ENCODE measurements at regions not wholly inside any gene's neighbourhood (a gene's known extent, or its start where the extent isn't known, plus 50 kb on each side); places are given as distances from the start of the nearest gene placed in this dataset.

DNA sequence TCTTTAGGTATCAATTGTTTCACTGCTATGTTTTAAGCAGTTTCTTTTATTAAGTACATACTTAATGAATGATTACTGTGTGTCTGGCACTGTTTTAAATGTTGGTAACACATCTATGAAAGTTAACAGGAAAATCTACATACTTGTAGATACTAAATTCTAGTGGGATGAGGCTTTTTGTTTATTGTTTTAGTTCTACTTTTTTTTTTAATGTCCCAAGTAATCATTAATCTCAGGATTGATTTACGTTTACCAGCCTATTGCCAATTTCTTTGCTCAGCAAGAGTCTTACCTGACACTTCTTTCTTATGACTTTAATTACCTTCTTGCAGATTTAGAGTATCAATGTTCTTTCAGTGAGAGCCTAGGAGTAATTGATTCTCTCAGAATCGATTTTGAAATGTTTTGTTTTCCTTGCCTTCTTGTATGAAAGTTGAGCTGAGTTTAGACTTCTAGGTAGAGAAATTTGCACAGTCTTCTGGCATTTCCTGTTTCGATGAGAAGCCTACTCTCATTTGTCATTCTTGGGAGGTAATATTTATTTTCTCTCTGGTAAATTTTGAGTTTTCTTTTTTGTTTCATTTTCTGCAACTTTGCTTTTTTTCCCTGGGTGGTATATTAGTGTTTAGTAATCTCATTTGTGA, 235.2 kb upstream of the ANKRD50 start:
- BruUV-seq (replicated peaks), result no TSS peak
- H3K9me3 ChIP-seq (ENCODE audit: insufficient read depth, low read depth), result peaks cover 3% of the 10 kb centered on the region
- no peak overlapping the region for H3K27ac ChIP-seq
- no peak for DNase-seq
- H3K36me3 ChIP-seq (ENCODE audit: low read depth), result no peaks in the 10 kb centered on the region
- intact Hi-C loops (cut with micrococcal nuclease; ENCODE audit: unreplicated experiment), result loop anchor here (10.0 kb wide), 1 partner anchor 147 kb away; no protein-coding TSS in a partner anchor
- H2AFZ ChIP-seq, result peak overlapping the region; percentile 5; the same call in 1 of the 2 replicates
- CTCF ChIA-PET, result no interaction called here
- no peak overlapping the region for H3K4me2 ChIP-seq
- peaks cover 10% of the 10 kb centered on the region; the same call in 1 of the 2 replicates for H3K4me1 ChIP-seq (replicated peaks; ENCODE audit: insufficient read depth)
- H3K79me2 ChIP-seq (ENCODE audit: low read depth), result no peaks in the 10 kb centered on the region
- POLR2A ChIA-PET (ENCODE audit: unreplicated experiment), result interaction anchor here (0.7 kb wide), 1 partner anchor 75 kb away, joined by 3 read pairs; no protein-coding TSS in a partner anchor
- H3F3A ChIP-seq (ENCODE audit: insufficient read depth, low read depth), result no peaks in the 10 kb centered on the region
- H3K9me2 ChIP-seq (ENCODE audit: insufficient read depth), result no peaks in the 10 kb centered on the region
- H3K27me3 ChIP-seq (ENCODE audit: insufficient read depth, low read depth), result no peaks in the 10 kb centered on the region
- no peak overlapping the region for H3K4me3 ChIP-seq
- TF ChIP-seq CTCF (conservative IDR thresholded peaks at IDR 0.05) (no peak), EZH2 (IDR thresholded peaks at IDR 0.05; ENCODE audit: low read depth) (no peak)
- H4K20me1 ChIP-seq (ENCODE audit: insufficient read depth), result no peaks in the 10 kb centered on the region

- Histone ChIP-seq H3K79me2 (ENCODE audit: low read depth) (no peaks in the 10 kb centered on the region), H4K20me1 (ENCODE audit: insufficient read depth) (no peaks in the 10 kb centered on the region), H3K4me3 (no peak overlapping the region), H2AFZ (peak overlapping the region; percentile 41; the same call in 1 of the 2 replicates), H3K36me3 (ENCODE audit: low read depth) (no peaks in the 10 kb centered on the region), H3F3A (ENCODE audit: insufficient read depth, low read depth) (no peaks in the 10 kb centered on the region), H3K4me1 (replicated peaks; ENCODE audit: insufficient read depth) (peaks cover 14% of the 10 kb centered on the region; the same call in 1 of the 2 replicates), H3K27ac (no peak overlapping the region), H3K27me3 (ENCODE audit: insufficient read depth, low read depth) (no peaks in the 10 kb centered on the region), H3K9me2 (ENCODE audit: insufficient read depth) (no peaks in the 10 kb centered on the region), H3K4me2 (no peak overlapping the region), H3K9me3 (ENCODE audit: insufficient read depth, low read depth) (peaks cover 10% of the 10 kb centered on the region)
- TF ChIP-seq EZH2 (IDR thresholded peaks at IDR 0.05; ENCODE audit: low read depth) (no peak), CTCF (conservative IDR thresholded peaks at IDR 0.05) (no peak)
- DNase-seq, result no peak
- intact Hi-C loops (cut with micrococcal nuclease; ENCODE audit: unreplicated experiment), result loop anchor here (10.0 kb wide), 1 partner anchor 148 kb away; no protein-coding TSS in a partner anchor
- POLR2A ChIA-PET (ENCODE audit: unreplicated experiment), result no interaction called here
- BruUV-seq (replicated peaks), result no TSS peak
- CTCF ChIA-PET, result no interaction called here
These were observed 234.2 kb upstream of the ANKRD50 start for GRCh38 chr4:124946696-124947095.

GRCh38 chr4:124945422-124945821, 232.9 kb upstream of the ANKRD50 start:
- Histone ChIP-seq H2AFZ (no peak overlapping the region), H4K20me1 (ENCODE audit: insufficient read depth) (no peaks in the 10 kb centered on the region), H3K27me3 (ENCODE audit: insufficient read depth, low read depth) (no peaks in the 10 kb centered on the region), H3K79me2 (ENCODE audit: low read depth) (no peaks in the 10 kb centered on the region), H3K9me3 (ENCODE audit: insufficient read depth, low read depth) (peaks cover 17% of the 10 kb centered on the region), H3K27ac (no peak overlapping the region), H3K36me3 (ENCODE audit: low read depth) (peaks cover 4% of the 10 kb centered on the region; the same call in 1 of the 2 replicates), H3K9me2 (ENCODE audit: insufficient read depth) (no peaks in the 10 kb centered on the region), H3K4me2 (peak overlapping the region; percentile 42), H3K4me3 (no peak overlapping the region), H3K4me1 (replicated peaks; ENCODE audit: insufficient read depth) (peaks cover 26% of the 10 kb centered on the region), H3F3A (ENCODE audit: insufficient read depth, low read depth) (peaks cover 8% of the 10 kb centered on the region; the same call in 1 of the 2 replicates)
- BruUV-seq (replicated peaks), result no TSS peak
- TF ChIP-seq EZH2 (IDR thresholded peaks at IDR 0.05; ENCODE audit: low read depth) (no peak), CTCF (conservative IDR thresholded peaks at IDR 0.05) (no peak)
- no peak for DNase-seq
- ChIA-PET POLR2A (ENCODE audit: unreplicated experiment) (no interaction called here), CTCF (no interaction called here)
- intact Hi-C loops (cut with micrococcal nuclease; ENCODE audit: unreplicated experiment), result loop anchor here (10.0 kb wide), 1 partner anchor 149 kb away; no protein-coding TSS in a partner anchor
